OCI-LY1 (cell line): ENCODE measurements at regions not wholly inside any gene's neighbourhood (a gene's known extent, or its start where the extent isn't known, plus 50 kb on each side); places are given as distances from the start of the nearest gene placed in this dataset.

Source experiments
- H2AFZ ChIP-seq: fragments of 200-600 bp; sonication (generic), shearing (Covaris generic); 2 replicates; pipeline ENCODE4 v1.6.0; 2014; ENCODE audit warnings: antibody characterized with exemption, mild to moderate bottlenecking, low read length
- H3F3A ChIP-seq: fragments of 200-600 bp; sonication (generic), shearing (Covaris generic); 2 replicates; pipeline ENCODE4 v1.6.0; 2014; ENCODE audit warnings: mild to moderate bottlenecking, antibody characterized with exemption, low read length, moderate library complexity; ENCODE audit not compliant: insufficient read depth
- H3K27ac ChIP-seq: fragments of 200-600 bp; sonication (generic); 2 replicates; pipeline ENCODE4 v1.5.1; 2014; ENCODE audit warnings: low read length, mixed run types, mild to moderate bottlenecking, low read depth; ENCODE audit not compliant: poor library complexity, severe bottlenecking
- H3K27me3 ChIP-seq: fragments of 200-600 bp; sonication (generic); 2 replicates; pipeline ENCODE4 v1.6.0; 2014; ENCODE audit warnings: antibody characterized with exemption, mild to moderate bottlenecking, low read length, moderate library complexity; ENCODE audit not compliant: insufficient read depth
- H3K36me3 ChIP-seq: fragments of 200-600 bp; sonication (generic); 2 replicates; pipeline ENCODE4 v1.6.1; 2014; ENCODE audit warnings: mild to moderate bottlenecking, antibody characterized with exemption, low read length, moderate library complexity, mixed read lengths; ENCODE audit not compliant: insufficient read depth
- H3K4me1 ChIP-seq: fragments of 200-600 bp; sonication (generic); 2 replicates; pipeline ENCODE4 v1.5.1; 2014; ENCODE audit warnings: mild to moderate bottlenecking, low read length, moderate library complexity; ENCODE audit not compliant: insufficient read depth, severe bottlenecking
- H3K4me2 ChIP-seq: fragments of 200-600 bp; sonication (generic), shearing (Covaris generic); 2 replicates; pipeline ENCODE4 v1.6.1; 2014; ENCODE audit warnings: low read length
- H3K4me3 ChIP-seq: fragments of 200-600 bp; sonication (generic); 2 replicates; pipeline ENCODE4 v1.5.1; 2014; ENCODE audit warnings: low read length, low read depth, mild to moderate bottlenecking, mixed read lengths; ENCODE audit not compliant: poor library complexity, severe bottlenecking
- H3K79me2 ChIP-seq: fragments of 200-600 bp; shearing (Covaris generic); 2 replicates; pipeline ENCODE4 v1.6.1; 2016; ENCODE audit warnings: mixed run types, low read length, mixed read lengths; ENCODE audit not compliant: insufficient read depth
- H3K9ac ChIP-seq: fragments of 200-600 bp; sonication (generic), shearing (Covaris generic); 2 replicates; pipeline ENCODE4 v1.6.1; 2014; ENCODE audit warnings: mild to moderate bottlenecking, low read length, mixed read lengths
- H3K9me2 ChIP-seq: fragments of 200-600 bp; sonication (generic), shearing (Covaris generic); 2 replicates; pipeline ENCODE4 v1.6.1; 2014; ENCODE audit warnings: low read depth, mild to moderate bottlenecking, low read length, mixed read lengths
- H3K9me3 ChIP-seq: fragments of 200-600 bp; shearing (Covaris generic); 2 replicates; pipeline ENCODE4 v1.6.1; 2014; ENCODE audit warnings: low read length, mixed read lengths
- H4K20me1 ChIP-seq: fragments of 200-600 bp; sonication (generic), shearing (Covaris generic); 2 replicates; pipeline ENCODE4 v1.6.0; 2016; ENCODE audit warnings: mild to moderate bottlenecking, low read length; ENCODE audit not compliant: insufficient read depth
- CTCF ChIP-seq: fragments of 200-600 bp; sonication (generic), shearing (Covaris generic); IDR thresholded peaks from 2 replicates; pipeline ENCODE4 v1.5.1; 2017; ENCODE audit warnings: mild to moderate bottlenecking, antibody characterized with exemption, low read length, moderate library complexity, mixed read lengths
- EZH2 ChIP-seq: fragments of 200-600 bp; sonication (generic), shearing (Covaris generic); IDR thresholded peaks from 2 replicates; pipeline ENCODE4 v1.8.0; 2017; ENCODE audit warnings: borderline replicate concordance, mixed run types, mild to moderate bottlenecking, antibody characterized with exemption, low read length, moderate library complexity, mixed read lengths

- no peaks in the 10 kb centered on the region for H3K79me2 ChIP-seq
- H3K4me2 ChIP-seq = no peak overlapping the region
- no peak overlapping the region for H3K4me3 ChIP-seq
- H3K27ac ChIP-seq = no peak overlapping the region
- H3K36me3 ChIP-seq = no peaks in the 10 kb centered on the region
- no peaks in the 10 kb centered on the region for H4K20me1 ChIP-seq
- H3K27me3 ChIP-seq = no peaks in the 10 kb centered on the region
- H3K9me2 ChIP-seq = no peaks in the 10 kb centered on the region
- no peaks in the 10 kb centered on the region for H3K9me3 ChIP-seq
- no peak overlapping the region for H2AFZ ChIP-seq
- TF ChIP-seq EZH2 (no peak), CTCF (peak; percentile 44)
- H3F3A ChIP-seq = no peaks in the 10 kb centered on the region
- no peak overlapping the region for H3K9ac ChIP-seq
- no peaks in the 10 kb centered on the region for H3K4me1 ChIP-seq
Measured at GRCh38 chr20:60718743-60719480, 533.1 kb upstream of the CDH4 start.

GRCh38 chr20:60725311-60725906 lies 526.7 kb upstream of the CDH4 start:
- no peaks in the 10 kb centered on the region for H3K9me2 ChIP-seq
- H3K9me3 ChIP-seq = no peaks in the 10 kb centered on the region
- TF ChIP-seq EZH2 = no peak
- no peak for TF ChIP-seq CTCF
- no peak overlapping the region for H2AFZ ChIP-seq
- H3K36me3 ChIP-seq = no peaks in the 10 kb centered on the region
- H3K79me2 ChIP-seq = no peaks in the 10 kb centered on the region
- no peaks in the 10 kb centered on the region for H3F3A ChIP-seq
- no peak overlapping the region for H3K27ac ChIP-seq
- H3K4me1 ChIP-seq = no peaks in the 10 kb centered on the region
- H3K4me2 ChIP-seq = no peak overlapping the region
- no peak overlapping the region for H3K4me3 ChIP-seq
- no peaks in the 10 kb centered on the region for H3K27me3 ChIP-seq
- H3K9ac ChIP-seq = no peak overlapping the region
- H4K20me1 ChIP-seq = no peaks in the 10 kb centered on the region

GRCh38 chr20:60727425-60727824 lies 524.6 kb upstream of the CDH4 start:
- Histone ChIP-seq H3K9me3 (no peaks in the 10 kb centered on the region), H3K36me3 (no peaks in the 10 kb centered on the region), H3F3A (no peaks in the 10 kb centered on the region), H3K9me2 (no peaks in the 10 kb centered on the region), H3K4me1 (no peaks in the 10 kb centered on the region), H3K9ac (no peak overlapping the region), H2AFZ (no peak overlapping the region), H3K27me3 (no peaks in the 10 kb centered on the region), H3K79me2 (no peaks in the 10 kb centered on the region), H3K27ac (no peak overlapping the region), H4K20me1 (no peaks in the 10 kb centered on the region), H3K4me3 (no peak overlapping the region), H3K4me2 (no peak overlapping the region)
- no peak for TF ChIP-seq CTCF
- TF ChIP-seq EZH2 = no peak
